CD14-positive monocyte (primary cell): ENCODE measurements at regions not wholly inside any gene's neighbourhood (a gene's known extent, or its start where the extent isn't known, plus 50 kb on each side); places are given as distances from the start of the nearest gene placed in this dataset.

Experiments
- DNase-seq, 3 donors: peaks; one replicate each; pipeline ENCODE4 v3.0.0-alpha.2; 2011 to 2022
- H2AFZ ChIP-seq: 2 replicates; pipeline ENCODE4 v1.6.0; 2012; ENCODE audit warnings: mild to moderate bottlenecking, low read depth, low read length, inconsistent platforms; ENCODE audit not compliant: insufficient read depth, poor library complexity, severe bottlenecking
- H3K27ac ChIP-seq, 2 donors: 1 replicate in 1 of 2; 2 replicates in 1 of 2; pipeline ENCODE4 v1.5.1; 2012 to 2013; ENCODE audit warnings: low read length in 2 of 2, control low read depth in 1 of 2, inconsistent platforms in 1 of 2, low read depth in 1 of 2, mild to moderate bottlenecking in 1 of 2
- H3K27me3 ChIP-seq, 2 donors: one replicate each; pipeline versions ENCODE4 v1.6.0 to v1.6.1; 2011 to 2013; ENCODE audit warnings: low read length in 2 of 2; ENCODE audit not compliant: control insufficient read depth in 2 of 2, insufficient read depth in 2 of 2
- H3K36me3 ChIP-seq, 2 donors: replicated peaks in 1 of 2; 1 replicate in 1 of 2; 2 replicates in 1 of 2; pipeline versions ENCODE4 v1.5.1 to v1.6.1; 2012 to 2013; ENCODE audit warnings: low read length in 2 of 2, control low read depth in 1 of 2, inconsistent platforms in 1 of 2, mild to moderate bottlenecking in 1 of 2; ENCODE audit not compliant: insufficient read depth in 2 of 2, control insufficient read depth in 1 of 2
- H3K4me1 ChIP-seq, 2 donors: 1 replicate in 1 of 2; 2 replicates in 1 of 2; pipeline versions ENCODE4 v1.5.1 to v1.6.1; 2012 to 2013; ENCODE audit warnings: low read length in 2 of 2, control low read depth in 1 of 2, inconsistent platforms in 1 of 2, mild to moderate bottlenecking in 1 of 2, moderate library complexity in 1 of 2; ENCODE audit not compliant: insufficient read depth in 2 of 2, control insufficient read depth in 1 of 2
- H3K4me2 ChIP-seq: replicated peaks from 2 replicates; pipeline ENCODE3; 2012; ENCODE audit warnings: low read length, moderate library complexity, mild to moderate bottlenecking; ENCODE audit not compliant: poor library complexity, severe bottlenecking; ENCODE audit errors: extremely low read depth
- H3K4me3 ChIP-seq, 3 experiments: fragments of 200-600 bp in 1 of 3; sonication (generic) in 1 of 3; replicated peaks in 1 of 3; 1 replicate in 2 of 3; 2 replicates in 1 of 3; pipeline ENCODE4 v1.5.1; 2011 to 2013; ENCODE audit warnings: low read length in 3 of 3, mild to moderate bottlenecking in 3 of 3, control low read depth in 2 of 3, low read depth in 2 of 3, inconsistent platforms in 1 of 3, moderate library complexity in 1 of 3
- H3K79me2 ChIP-seq: 2 replicates; pipeline ENCODE4 v1.6.0; 2012; ENCODE audit warnings: mild to moderate bottlenecking, control low read depth, inconsistent platforms, low read length, moderate library complexity; ENCODE audit not compliant: insufficient read depth
- H3K9ac ChIP-seq: 2 replicates; pipeline ENCODE4 v1.6.0; 2017; ENCODE audit warnings: low read length, mild to moderate bottlenecking; ENCODE audit not compliant: insufficient read depth, poor library complexity, severe bottlenecking
- H3K9me3 ChIP-seq, 2 donors: replicated peaks in 1 of 2; 1 replicate in 1 of 2; 2 replicates in 1 of 2; pipeline versions ENCODE4 v1.5.1 to v1.6.1; 2012 to 2013; ENCODE audit warnings: low read length in 2 of 2, control low read depth in 1 of 2; ENCODE audit not compliant: control insufficient read depth in 1 of 2, insufficient read depth in 1 of 2
- H4K20me1 ChIP-seq: 2 replicates; pipeline ENCODE4 v1.6.0; 2012; ENCODE audit warnings: mild to moderate bottlenecking, low read length, control low read depth, moderate library complexity; ENCODE audit not compliant: insufficient read depth
- H3K27ac Mint-ChIP-seq, 7 donors: one replicate each; pipeline ENCODE4 v1.8.0; 2020; ENCODE audit warnings: mild to moderate bottlenecking in 7 of 7, mixed read lengths in 7 of 7, moderate library complexity in 6 of 7, inconsistent platforms in 2 of 7
- H3K27me3 Mint-ChIP-seq, 3 donors: one replicate each; pipeline ENCODE4 v1.8.0; 2021 to 2022; ENCODE audit warnings: low read depth in 3 of 3, mild to moderate bottlenecking in 3 of 3, mixed read lengths in 3 of 3, moderate library complexity in 3 of 3, inconsistent platforms in 1 of 3
- H3K36me3 Mint-ChIP-seq, 2 donors: one replicate each; pipeline ENCODE4 v1.8.0; 2020; ENCODE audit warnings: mixed read lengths in 2 of 2, inconsistent platforms in 1 of 2, mild to moderate bottlenecking in 1 of 2
- H3K4me1 Mint-ChIP-seq: one replicate; pipeline ENCODE4 v1.8.0; 2020; ENCODE audit warnings: mild to moderate bottlenecking, mixed read lengths
- H3K4me3 Mint-ChIP-seq, 2 donors: one replicate each; pipeline ENCODE4 v1.8.0; 2020; ENCODE audit warnings: mild to moderate bottlenecking in 2 of 2, mixed read lengths in 2 of 2, moderate library complexity in 1 of 2
- H3K9me3 Mint-ChIP-seq, 7 donors: one replicate each; pipeline ENCODE4 v1.8.0; 2020 to 2022; ENCODE audit warnings: mixed read lengths in 7 of 7, mild to moderate bottlenecking in 6 of 7, moderate library complexity in 6 of 7, inconsistent platforms in 2 of 7
- WGBS: methylation state at CpG from one replicate; pipeline ENCODE4 v1.1.5; 2013; ENCODE audit warnings: missing lambda C conversion rate; ENCODE audit not compliant: insufficient coverage; 5-methylcytosine and 5-hydroxymethylcytosine counted together
- intact Hi-C, 2 donors: fragments of 100-400 bp; cut with micrococcal nuclease; formaldehyde crosslinking; loops; one replicate each; pipeline versions ENCODE4 v1.15.0 to v1.15.1; 2023
- TF ChIP-seq, protein P1 (sequence below): fragments of 200-600 bp; IDR thresholded peaks from one replicate; pipeline ENCODE4 v1.8.0; 2022; ENCODE audit warnings: antibody characterized with exemption, mild to moderate bottlenecking

DNA sequence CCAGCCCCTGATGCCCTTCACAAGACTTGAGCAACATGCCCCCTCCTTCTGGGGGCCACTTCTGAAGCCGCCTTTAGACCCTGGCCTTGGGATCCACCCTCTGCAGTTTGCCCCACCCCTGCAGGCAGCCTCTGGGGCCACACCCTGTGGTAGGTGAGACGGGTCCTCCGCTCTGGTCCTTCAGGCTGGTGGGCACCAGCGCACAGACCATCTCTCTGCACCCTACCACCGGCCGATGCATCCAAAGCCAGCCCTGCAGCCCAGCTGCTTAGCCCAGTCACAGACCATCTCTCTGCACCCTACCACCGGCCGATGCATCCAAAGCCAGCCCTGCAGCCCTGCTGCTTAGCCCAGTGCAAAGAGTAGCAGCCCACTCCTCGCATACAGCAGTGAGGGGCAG, 159.3 kb upstream of the ECI2 start:
- Mint-ChIP-seq H3K4me3 (no peak overlapping the region), H3K4me1 (peaks cover 2% of the 10 kb centered on the region), H3K36me3 (no peaks in the 10 kb centered on the region), H3K9me3 (peaks cover 0 to 16% (median 6%) of the 10 kb centered on the region in 7 donors), H3K27ac (peak overlapping the region in 1 of 7 donors; percentile 45), H3K27me3 (peaks cover 0 to 4% (median 2%) of the 10 kb centered on the region in 3 donors)
- no peak overlapping the region for H3K4me3 ChIP-seq
- no peak overlapping the region for H3K27ac ChIP-seq
- no peak for DNase-seq
- H4K20me1 ChIP-seq, result no peaks in the 10 kb centered on the region
- intact Hi-C loops, result no loop called here
- H2AFZ ChIP-seq, result no peak overlapping the region
- peaks cover 0 to 8% of the 10 kb centered on the region in 2 donors for H3K9me3 ChIP-seq
- no peak overlapping the region for H3K9ac ChIP-seq
- no peaks in the 10 kb centered on the region for H3K79me2 ChIP-seq
- TF ChIP-seq, protein P1, sequence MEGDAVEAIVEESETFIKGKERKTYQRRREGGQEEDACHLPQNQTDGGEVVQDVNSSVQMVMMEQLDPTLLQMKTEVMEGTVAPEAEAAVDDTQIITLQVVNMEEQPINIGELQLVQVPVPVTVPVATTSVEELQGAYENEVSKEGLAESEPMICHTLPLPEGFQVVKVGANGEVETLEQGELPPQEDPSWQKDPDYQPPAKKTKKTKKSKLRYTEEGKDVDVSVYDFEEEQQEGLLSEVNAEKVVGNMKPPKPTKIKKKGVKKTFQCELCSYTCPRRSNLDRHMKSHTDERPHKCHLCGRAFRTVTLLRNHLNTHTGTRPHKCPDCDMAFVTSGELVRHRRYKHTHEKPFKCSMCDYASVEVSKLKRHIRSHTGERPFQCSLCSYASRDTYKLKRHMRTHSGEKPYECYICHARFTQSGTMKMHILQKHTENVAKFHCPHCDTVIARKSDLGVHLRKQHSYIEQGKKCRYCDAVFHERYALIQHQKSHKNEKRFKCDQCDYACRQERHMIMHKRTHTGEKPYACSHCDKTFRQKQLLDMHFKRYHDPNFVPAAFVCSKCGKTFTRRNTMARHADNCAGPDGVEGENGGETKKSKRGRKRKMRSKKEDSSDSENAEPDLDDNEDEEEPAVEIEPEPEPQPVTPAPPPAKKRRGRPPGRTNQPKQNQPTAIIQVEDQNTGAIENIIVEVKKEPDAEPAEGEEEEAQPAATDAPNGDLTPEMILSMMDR, result no peak
- no peaks in the 10 kb centered on the region for H3K36me3 ChIP-seq
- no peak overlapping the region for H3K4me2 ChIP-seq
- WGBS, result 98% methylated on average over 9 of the region's 9 CpGs
- H3K4me1 ChIP-seq, result no peaks in the 10 kb centered on the region
- no peaks in the 10 kb centered on the region for H3K27me3 ChIP-seq

DNA sequence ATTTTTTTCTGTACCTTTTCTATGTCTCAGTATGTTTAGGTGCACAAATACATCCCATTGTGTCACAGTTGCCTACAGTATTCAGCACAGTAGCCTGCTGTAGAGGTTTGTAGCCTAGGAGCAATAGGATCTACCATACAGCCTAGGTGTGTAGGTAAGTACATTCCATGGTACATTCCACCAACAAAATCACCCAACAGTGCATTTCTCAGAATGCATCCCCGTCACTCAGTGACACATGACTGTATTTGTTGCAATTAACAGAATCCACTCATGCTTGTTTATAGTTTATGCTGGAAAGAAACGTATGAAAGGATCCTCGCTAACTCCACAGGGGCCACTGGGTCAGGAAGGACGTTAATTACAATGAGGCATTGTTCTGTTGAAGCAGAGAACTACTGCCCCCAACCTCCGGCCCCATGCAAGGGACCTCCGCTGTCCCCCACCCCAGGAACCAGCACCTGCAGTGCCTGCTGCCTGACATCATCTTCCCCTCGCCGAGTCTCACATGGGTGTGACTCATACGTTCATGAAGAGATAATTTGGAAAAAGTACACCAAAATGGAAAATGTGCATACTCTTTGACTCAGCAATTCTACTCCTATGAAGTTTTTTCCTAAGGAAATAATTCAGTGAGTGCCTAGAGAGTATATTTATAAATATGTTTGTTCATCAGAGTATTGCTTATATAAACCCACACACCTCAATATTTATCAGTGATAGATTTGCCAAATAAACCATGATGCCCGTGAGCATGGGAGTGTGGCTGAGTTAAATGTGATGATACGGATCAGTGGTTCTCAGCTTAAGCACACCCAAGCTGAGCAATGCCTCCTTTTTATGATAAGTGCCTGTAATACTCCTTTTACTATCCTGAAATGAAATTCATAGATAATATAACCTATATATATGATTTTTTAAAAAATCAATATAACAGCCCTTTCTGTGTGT, 156.4 kb upstream of the ECI2 start:
- Histone ChIP-seq H2AFZ (no peak overlapping the region), H3K9ac (no peak overlapping the region), H3K36me3 (no peaks in the 10 kb centered on the region), H3K27ac (no peak overlapping the region), H3K79me2 (no peaks in the 10 kb centered on the region), H3K9me3 (no peaks in the 10 kb centered on the region), H3K4me1 (no peaks in the 10 kb centered on the region), H3K4me3 (no peak overlapping the region), H3K4me2 (no peak overlapping the region), H4K20me1 (no peaks in the 10 kb centered on the region), H3K27me3 (no peaks in the 10 kb centered on the region)
- H3K4me1 Mint-ChIP-seq, result no peaks in the 10 kb centered on the region
- DNase-seq, result no peak
- TF ChIP-seq, protein P1, result no peak
- H3K27me3 Mint-ChIP-seq, result peaks cover 0 to 4% (median 2%) of the 10 kb centered on the region in 3 donors
- WGBS, result 100% methylated on average over 2 of the region's 11 CpGs
- intact Hi-C loops, result no loop called here
- no peak overlapping the region for H3K27ac Mint-ChIP-seq
- no peak overlapping the region for H3K4me3 Mint-ChIP-seq
- H3K9me3 Mint-ChIP-seq, result peaks cover 0 to 4% (median 0%) of the 10 kb centered on the region in 7 donors
- H3K36me3 Mint-ChIP-seq, result no peaks in the 10 kb centered on the region
